Stimulated activated naive CD8-positive, alpha-beta T cell treated with anti-CD3 and anti-CD28 coated beads, Interleukin-15, Interleukin-2, amounts not matched to agents 100 U/mL and 50 U/mL, for 24 hours (primary cell): ENCODE measurements at regions not wholly inside any gene's neighbourhood (a gene's known extent, or its start where the extent isn't known, plus 50 kb on each side); places are given as distances from the start of the nearest gene placed in this dataset.

Experiments used
- ATAC-seq: fragments of 150-1000 bp; cut with Tn5 transposase; one replicate; pipeline ENCODE4 v1.10.0; 2021
- DNase-seq: peaks from one replicate; pipeline ENCODE4 v3.0.0; 2021

- no peak for DNase-seq
- ATAC-seq = no peak
These were observed 110.1 kb downstream of the SNX5 start for GRCh38 chr20:17858450-17859001.

DNA sequence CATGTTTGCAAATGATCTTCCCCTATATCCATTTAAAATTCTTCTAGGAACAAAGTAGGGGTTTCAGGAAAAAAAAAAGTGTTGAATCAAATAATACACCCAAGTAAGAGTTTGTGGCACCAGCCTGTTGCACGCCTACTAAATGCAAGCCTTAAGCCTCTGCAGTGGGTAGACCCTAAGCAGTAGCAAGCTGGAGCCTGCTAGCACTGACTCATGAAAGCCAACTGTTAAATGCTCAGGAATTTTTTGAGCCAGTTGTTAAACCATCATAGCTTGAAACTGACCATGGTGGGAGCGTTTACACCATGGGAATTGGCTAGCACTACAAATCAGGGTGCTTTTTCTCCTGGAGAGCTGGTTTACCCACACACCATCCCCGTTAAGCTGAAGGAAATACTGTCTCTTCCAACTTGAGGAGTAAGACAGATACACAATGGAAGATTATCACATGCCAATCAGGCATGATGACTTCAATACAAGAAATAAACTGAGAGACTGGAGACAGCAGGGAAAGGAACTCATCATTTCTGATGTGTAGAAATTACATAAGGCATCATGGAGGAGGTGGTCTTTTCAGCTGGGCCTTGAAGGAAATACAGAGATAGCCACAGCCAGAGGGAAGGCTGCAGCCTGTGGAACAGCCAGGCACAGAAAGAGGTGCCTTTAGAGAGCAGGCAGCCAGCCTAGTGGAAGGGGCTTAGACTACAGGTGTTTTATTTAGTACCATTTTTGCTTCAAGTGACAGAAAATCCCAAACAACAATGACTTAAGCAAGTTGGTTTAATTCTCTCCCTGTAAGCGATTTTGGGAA, 110.8 kb downstream of the SNX5 start:
- no peak for DNase-seq
- no peak for ATAC-seq

DNA sequence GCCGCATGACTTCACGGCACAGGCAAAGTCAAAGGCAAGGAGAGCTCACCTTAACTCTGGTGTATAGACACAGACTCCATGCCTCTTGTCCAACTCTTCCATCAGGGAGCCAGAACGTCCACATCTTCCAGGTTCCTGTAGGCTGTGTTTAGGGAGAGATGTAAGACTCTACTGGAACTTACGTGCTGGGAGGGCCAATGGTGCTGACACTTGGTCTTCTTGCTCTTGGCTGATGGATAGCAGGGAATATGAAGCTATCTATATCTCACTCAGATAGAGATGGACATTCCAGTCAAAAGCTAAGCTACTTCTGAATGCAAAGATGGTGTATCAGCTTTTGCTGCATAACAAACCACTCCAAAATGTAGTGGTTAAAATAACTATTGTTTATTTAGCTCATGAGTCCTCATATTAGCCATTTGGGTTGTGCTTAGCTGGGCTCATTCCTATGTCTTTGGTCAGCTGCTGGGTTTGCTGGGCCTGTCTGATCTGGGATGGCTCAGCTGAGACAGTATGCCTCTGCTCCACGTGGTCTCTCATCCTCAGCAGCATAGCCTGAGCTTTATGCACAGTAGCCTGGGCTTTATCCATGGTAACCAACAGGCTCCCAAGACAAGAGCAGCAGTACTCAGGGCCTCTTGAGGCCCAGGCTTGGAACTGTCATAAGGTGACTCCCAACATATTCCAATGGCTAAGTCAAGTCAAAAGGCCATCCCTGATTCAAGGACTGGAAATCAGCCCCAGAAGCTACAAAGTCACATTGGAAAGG, 111.6 kb downstream of the SNX5 start:
- no peak for ATAC-seq
- DNase-seq = no peak

DNA sequence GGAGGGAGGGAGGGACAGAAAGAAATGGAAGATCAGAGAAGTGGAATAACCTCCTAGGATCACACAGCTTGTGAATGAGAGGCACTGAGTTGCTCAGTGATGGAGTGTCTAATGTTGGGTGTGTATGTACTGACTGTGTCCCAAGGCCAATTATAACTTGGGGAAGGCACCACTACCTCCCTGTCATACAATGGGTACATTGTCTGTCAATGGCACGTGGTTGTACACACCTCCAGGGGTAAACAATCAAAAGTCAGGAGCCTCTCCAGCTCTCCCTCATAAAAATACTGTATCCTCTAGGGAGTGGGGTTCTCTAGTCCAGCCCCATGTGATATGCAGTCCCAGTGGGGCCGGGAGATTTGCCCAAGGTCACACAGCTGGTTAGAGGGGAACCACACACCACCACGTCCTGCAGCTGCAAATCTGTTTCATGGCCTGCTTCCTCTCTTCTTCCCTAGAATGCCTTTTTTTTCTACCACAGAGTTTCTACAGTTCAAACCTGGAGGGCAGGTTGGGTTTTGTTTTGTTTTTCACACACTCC, 112.5 kb downstream of the SNX5 start:
- ATAC-seq = peak; percentile 58
- no peak for DNase-seq

- no peak for ATAC-seq
These were observed 114.2 kb downstream of the SNX5 start for GRCh38 chr20:17854307-17854903.

DNA sequence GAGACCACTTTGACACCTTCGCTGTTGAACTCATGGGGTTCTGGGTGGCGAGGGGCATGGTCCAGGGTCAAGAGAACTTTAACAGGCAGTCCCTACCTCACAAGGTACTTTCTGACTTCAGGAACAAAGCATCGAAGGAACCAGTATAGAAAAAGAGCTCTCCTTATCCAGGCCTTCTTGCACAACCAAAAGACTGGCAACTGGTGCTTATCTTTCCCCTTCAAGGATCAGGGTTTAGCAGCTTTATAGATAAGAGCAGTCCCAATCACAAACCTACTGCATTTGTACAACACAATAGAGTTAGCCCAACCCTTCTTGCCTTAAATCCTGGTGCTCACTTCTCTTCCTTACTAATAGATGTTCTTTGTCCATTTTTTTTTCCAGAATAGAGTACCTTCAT, 116.3 kb downstream of the SNX5 start:
- no peak for ATAC-seq

More at GRCh38 chr20:17854307-17854903, 114.2 kb downstream of the SNX5 start:
- no peak for DNase-seq

GRCh38 chr20:17850684-17851026, 117.9 kb downstream of the SNX5 start:
- no peak for ATAC-seq

More for the DNA sequence above, 116.3 kb downstream of the SNX5 start:
- no peak for DNase-seq

DNA sequence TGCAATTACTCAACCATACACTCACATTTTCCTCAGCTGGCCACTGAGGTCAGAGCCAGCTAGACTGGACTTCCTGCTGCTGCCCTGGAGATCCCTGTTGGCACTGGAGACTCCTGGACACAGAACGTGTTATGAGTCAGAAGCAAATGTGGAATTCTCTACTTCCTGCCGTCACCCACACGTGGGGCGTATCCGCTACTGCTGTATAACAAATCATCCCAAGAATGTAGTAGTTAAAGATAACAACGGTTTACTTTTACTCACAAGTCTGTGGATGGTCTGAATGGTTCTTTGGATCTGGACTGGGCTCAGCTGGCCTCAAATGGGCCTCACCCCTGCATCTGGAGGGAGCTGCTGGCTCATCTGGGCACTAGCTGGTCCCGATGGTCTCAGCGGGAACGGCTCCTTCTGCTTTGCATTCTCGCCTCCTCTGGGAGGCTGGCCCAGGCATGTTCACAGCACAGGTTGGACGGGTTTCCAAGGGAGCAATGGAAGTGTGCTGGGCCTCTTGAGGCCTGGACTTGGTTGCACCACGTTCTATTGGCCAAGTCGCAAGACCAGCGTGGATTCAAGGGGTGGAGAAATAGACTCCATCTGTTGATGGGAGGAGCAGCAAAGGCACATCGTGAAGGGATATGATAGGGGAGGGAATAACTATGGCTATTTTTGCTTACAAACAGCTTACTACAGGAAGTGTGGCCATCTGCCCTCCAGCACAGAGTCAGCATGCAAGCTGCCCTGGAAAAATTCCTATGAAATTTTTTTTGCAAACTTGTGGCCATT, 118.5 kb downstream of the SNX5 start:
- no peak for DNase-seq
- no peak for ATAC-seq

More at GRCh38 chr20:17850684-17851026, 117.9 kb downstream of the SNX5 start:
- DNase-seq = no peak

GRCh38 chr20:17849138-17849900, 119.3 kb downstream of the SNX5 start:
- no peak for ATAC-seq
- DNase-seq = no peak

GRCh38 chr20:17848249-17849048, 120.1 kb downstream of the SNX5 start:
- ATAC-seq (no peak), DNase-seq (no peak)

DNA sequence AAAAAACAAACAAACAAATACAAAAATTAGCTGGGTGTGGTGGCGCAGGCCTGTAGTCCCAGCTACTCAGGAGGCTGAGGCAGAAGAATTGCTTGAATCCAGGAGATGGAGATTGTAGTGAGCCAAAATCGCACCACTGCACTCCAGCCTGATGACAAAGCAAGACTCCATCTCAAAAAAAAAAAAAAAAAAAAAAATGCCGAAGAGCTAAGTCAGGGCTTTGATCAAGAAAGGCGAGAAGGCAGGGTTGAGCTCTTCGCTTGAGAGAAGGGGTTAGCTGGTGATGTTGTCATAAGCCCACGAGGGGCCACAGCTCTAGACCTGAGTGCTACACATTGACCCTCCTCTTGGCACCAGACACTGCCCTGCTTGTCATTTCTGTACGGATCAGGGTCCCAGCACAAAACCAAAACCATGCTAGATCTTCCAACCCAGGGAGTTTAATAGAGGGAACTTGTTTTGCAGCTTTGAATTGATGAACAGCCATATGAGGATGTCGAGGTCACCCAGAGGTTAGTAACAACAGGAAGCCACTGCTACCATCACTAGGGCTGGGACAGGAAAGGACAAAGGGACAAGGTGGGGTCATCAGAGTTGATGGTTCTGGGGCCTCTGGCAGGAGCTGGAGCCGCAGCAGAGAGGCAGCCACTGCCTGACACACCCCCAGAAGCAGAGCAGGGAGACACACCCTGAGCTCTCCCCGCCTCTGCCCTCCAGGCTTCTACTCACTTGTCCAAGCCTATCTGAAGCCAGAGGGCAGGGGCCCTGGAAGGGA, 122.7 kb downstream of the SNX5 start:
- ATAC-seq (no peak), DNase-seq (no peak)

DNA sequence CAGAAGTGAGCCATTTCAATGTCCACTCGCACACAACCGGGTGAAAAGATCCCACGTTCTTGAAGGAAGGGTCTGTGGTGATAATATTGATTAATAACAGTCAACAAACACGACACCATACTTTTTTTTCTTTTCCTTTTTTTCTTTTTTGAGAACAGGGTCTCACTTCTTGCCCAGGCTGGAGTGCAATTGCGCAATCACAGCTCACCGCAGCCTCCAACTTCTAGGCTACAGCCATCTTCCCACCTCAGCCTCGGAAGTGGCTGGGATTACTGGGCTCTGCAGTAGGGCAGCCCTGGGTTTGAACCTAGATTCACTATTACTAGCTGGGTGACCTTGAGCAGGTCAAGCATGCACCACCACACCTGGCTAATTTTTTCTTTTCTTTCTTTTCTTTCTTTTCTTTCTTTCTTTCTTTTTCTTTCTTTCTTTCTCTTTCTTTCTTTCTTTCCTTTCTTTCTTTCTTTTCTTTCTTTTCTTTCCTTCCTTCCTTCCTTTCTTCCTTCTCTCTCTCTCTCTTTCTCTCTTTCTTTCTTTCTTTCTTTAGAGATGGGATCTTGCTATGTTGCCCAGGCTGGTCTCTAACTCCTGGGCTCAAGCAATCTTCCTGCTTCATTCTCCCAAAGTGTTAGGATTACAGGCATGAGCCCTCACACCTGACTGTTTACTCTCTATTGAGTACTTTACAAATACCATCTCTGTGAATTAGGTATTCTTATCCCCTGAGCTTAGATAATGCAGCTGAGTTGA, 123.9 kb downstream of the SNX5 start:
- no peak for ATAC-seq
- no peak for DNase-seq

- DNase-seq = no peak
- ATAC-seq = no peak
These were observed 124.5 kb downstream of the SNX5 start for GRCh38 chr20:17844133-17844429.

DNA sequence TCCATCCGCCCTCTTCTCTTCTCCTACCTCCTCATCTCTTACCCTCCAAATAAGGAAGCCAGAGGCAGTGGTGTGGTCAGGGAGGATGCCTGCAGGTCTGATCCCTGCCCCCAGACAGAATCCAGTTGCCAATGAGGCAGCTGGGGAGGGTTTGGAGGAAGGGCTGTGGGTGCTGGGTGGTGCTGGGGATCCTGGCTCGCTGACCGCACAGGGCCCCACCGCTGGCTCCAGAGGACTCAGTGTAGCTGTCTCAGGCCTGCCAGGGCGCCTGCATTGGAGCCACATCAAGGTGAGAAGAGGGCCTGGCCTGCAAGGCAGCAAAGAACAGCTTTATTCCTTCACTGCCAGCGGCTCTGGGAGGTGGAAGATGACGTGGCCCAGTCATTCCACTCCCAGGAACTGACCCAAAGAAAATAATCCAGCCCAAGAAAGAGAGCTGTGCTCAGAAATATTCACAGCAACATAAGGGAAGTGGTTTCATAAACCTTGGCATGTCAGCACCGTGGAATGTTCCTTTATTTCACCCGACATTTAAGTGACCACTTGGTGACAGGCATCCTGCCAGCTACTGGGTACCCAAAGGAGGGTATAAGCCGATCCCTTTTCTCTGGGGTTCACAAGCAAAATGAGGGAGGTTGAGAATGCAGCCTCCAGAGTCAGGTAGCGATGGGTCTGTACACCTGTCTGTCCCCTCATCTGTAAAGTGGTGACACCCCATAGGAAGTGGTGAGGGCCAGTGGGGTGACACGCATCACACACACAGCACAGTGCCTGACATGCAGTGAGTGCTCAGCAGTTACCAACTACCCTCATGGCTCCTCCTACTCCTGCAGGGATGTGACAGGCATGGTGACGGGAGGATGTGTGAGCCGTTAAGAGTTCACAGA, 125.1 kb downstream of the SNX5 start:
- DNase-seq = peak; percentile 20
- ATAC-seq = peak; percentile 60

DNA sequence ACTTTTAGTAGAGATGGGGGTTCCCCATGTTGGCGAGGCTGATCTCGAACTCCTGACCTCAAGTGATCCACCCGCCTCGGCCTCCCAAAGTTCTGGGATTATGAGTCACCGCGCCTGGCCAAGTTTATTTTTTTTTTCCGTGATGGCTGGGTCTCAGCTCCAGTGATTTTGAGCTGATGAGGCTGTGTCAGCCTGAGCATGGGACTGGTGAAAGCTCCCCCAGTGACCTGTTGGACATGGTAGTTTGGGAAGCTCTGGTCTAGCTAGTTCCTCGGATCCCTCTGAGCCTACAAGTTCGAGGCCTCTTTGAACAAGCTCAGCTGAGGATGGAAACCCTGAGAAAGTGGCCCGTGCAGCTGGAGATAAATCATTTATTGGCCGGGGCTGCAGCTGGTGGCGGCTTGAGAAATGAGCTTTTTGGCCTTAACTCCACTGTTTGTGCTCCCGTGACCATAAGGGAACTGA, 126.8 kb downstream of the SNX5 start:
- ATAC-seq = no peak
- DNase-seq = no peak

- DNase-seq (no peak), ATAC-seq (no peak)
These were observed 128.2 kb downstream of the SNX5 start for GRCh38 chr20:17840423-17840822.

GRCh38 chr20:17838921-17839320, 129.7 kb downstream of the SNX5 start:
- ATAC-seq (no peak), DNase-seq (no peak)

GRCh38 chr20:17837179-17837578, 131.4 kb downstream of the SNX5 start:
- DNase-seq = no peak
- ATAC-seq = no peak
